Body of pancreas (tissue), 4 donors: ENCODE measurements at regions not wholly inside any gene's neighbourhood (a gene's known extent, or its start where the extent isn't known, plus 50 kb on each side); places are given as distances from the start of the nearest gene placed in this dataset.

ENCODE experiments used
- ATAC-seq: fragments of 150-250 bp; one replicate; pipeline ENCODE4 v1.9.1; 2016
- DNase-seq, 4 donors: peaks; one replicate each; pipeline ENCODE4 v3.0.0-alpha.2; 2019
- H3K27ac ChIP-seq, 4 donors: fragments of 200-600 bp; sonication (generic); 1 replicate in 3 of 4; 2 replicates in 1 of 4; pipeline versions ENCODE4 v1.5.1 to v1.6.1; 2016 to 2019; ENCODE audit warnings: mild to moderate bottlenecking in 1 of 4, mixed read lengths in 1 of 4, moderate library complexity in 1 of 4
- H3K27me3 ChIP-seq, 2 donors: fragments of 200-600 bp; sonication (generic); one replicate each; pipeline ENCODE4 v1.6.0; 2016; ENCODE audit warnings: mild to moderate bottlenecking in 1 of 2
- H3K36me3 ChIP-seq, 2 donors: fragments of 200-600 bp; sonication (generic); replicated peaks in 1 of 2; 2 replicates each; pipeline ENCODE4 v1.5.1; 2016; ENCODE audit warnings: low read depth in 2 of 2; ENCODE audit not compliant: insufficient read depth in 1 of 2
- H3K4me1 ChIP-seq: fragments of 200-600 bp; sonication (generic); one replicate; pipeline ENCODE4 v1.6.0; 2016
- H3K4me3 ChIP-seq, 2 donors: fragments of 200-600 bp; sonication (generic); 1 replicate in 1 of 2; 2 replicates in 1 of 2; pipeline ENCODE4 v1.5.1; 2016 to 2019
- H3K9me3 ChIP-seq, 3 donors: fragments of 200-600 bp; sonication (generic); 1 replicate in 2 of 3; 2 replicates in 1 of 3; pipeline ENCODE4 v1.5.1; 2016
- POLR2A ChIP-seq, 3 donors: fragments of 450-650 bp; IDR thresholded peaks; one replicate each; pipeline ENCODE4 v1.6.1; 2016; ENCODE audit warnings: antibody characterized with exemption in 3 of 3, mild to moderate bottlenecking in 2 of 3
- WGBS, 2 donors: methylation state at CpG; one replicate each; pipeline ENCODE4 v1.1.5; 2017; 5-methylcytosine and 5-hydroxymethylcytosine counted together
- intact Hi-C: fragments of 100-400 bp; cut with DNase I; formaldehyde crosslinking; loops from one replicate; pipeline ENCODE4 v1.15.1; 2023
- TF ChIP-seq, protein P1 (sequence below), 7 experiments: fragments of 450-650 bp in 4 of 7; fragments of 200-600 bp in 3 of 7; sonication (generic) in 3 of 7; IDR thresholded peaks; one replicate each; pipeline ENCODE4 v1.5.1; 2016 to 2019; ENCODE audit warnings: antibody characterized with exemption in 7 of 7

GRCh38 chr2:88351249-88351601 is 101.3 kb downstream of the FOXI3 start:
- 58 to 74% methylated on average over 5 of the region's 5 CpGs for WGBS, 2 donors
- Histone ChIP-seq H3K27me3 (no peaks in the 10 kb centered on the region), H3K36me3 (no peaks in the 10 kb centered on the region), H3K27ac (peak overlapping the region in 2 of 4 donors; percentile 14 to 16), H3K9me3 (no peaks in the 10 kb centered on the region), H3K4me3 (no peak overlapping the region), H3K4me1 (peaks cover 13% of the 10 kb centered on the region)
- TF ChIP-seq, protein P1, sequence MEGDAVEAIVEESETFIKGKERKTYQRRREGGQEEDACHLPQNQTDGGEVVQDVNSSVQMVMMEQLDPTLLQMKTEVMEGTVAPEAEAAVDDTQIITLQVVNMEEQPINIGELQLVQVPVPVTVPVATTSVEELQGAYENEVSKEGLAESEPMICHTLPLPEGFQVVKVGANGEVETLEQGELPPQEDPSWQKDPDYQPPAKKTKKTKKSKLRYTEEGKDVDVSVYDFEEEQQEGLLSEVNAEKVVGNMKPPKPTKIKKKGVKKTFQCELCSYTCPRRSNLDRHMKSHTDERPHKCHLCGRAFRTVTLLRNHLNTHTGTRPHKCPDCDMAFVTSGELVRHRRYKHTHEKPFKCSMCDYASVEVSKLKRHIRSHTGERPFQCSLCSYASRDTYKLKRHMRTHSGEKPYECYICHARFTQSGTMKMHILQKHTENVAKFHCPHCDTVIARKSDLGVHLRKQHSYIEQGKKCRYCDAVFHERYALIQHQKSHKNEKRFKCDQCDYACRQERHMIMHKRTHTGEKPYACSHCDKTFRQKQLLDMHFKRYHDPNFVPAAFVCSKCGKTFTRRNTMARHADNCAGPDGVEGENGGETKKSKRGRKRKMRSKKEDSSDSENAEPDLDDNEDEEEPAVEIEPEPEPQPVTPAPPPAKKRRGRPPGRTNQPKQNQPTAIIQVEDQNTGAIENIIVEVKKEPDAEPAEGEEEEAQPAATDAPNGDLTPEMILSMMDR (IDR thresholded peaks at IDR 0.05): no peak
- no peak for TF ChIP-seq POLR2A (IDR thresholded peaks at IDR 0.05)
- intact Hi-C loops: no loop called here
- DNase-seq (no peak), ATAC-seq (no peak)

- no peaks in the 10 kb centered on the region for H3K36me3 ChIP-seq
- H3K4me3 ChIP-seq: peak overlapping the region; percentile 4 to 31
These were observed 101.9 kb downstream of the FOXI3 start for GRCh38 chr2:88350331-88351248.

GRCh38 chr2:88345842-88346241 is 106.7 kb downstream of the FOXI3 start:
- intact Hi-C loops: no loop called here
- H3K36me3 ChIP-seq: no peaks in the 10 kb centered on the region
- no peaks in the 10 kb centered on the region for H3K27me3 ChIP-seq
- no peak overlapping the region for H3K4me3 ChIP-seq
- peaks cover 11% of the 10 kb centered on the region for H3K4me1 ChIP-seq
- DNase-seq (no peak), ATAC-seq (no peak)
- TF ChIP-seq POLR2A (IDR thresholded peaks at IDR 0.05): no peak
- TF ChIP-seq, protein P1 (IDR thresholded peaks at IDR 0.05): no peak
- no peaks in the 10 kb centered on the region for H3K9me3 ChIP-seq
- 81 to 86% methylated on average over 6 of the region's 6 CpGs for WGBS, 2 donors
- H3K27ac ChIP-seq: no peak overlapping the region

More at GRCh38 chr2:88350331-88351248, 101.9 kb downstream of the FOXI3 start:
- Histone ChIP-seq H3K27me3 (no peaks in the 10 kb centered on the region), H3K9me3 (no peaks in the 10 kb centered on the region), H3K4me1 (peaks cover 13% of the 10 kb centered on the region), H3K27ac (peak overlapping the region; percentile 14 to 55 (median 28))
- WGBS, 2 donors: 0 to 7% methylated on average over 6 to 54 of the region's 54 CpGs
- peak; percentile 68 to 81 (median 77) for DNase-seq
- intact Hi-C loops: no loop called here
- ATAC-seq: peak; percentile 84
- TF ChIP-seq POLR2A (IDR thresholded peaks at IDR 0.05): peak in 1 of 3 donors; percentile 42
- TF ChIP-seq, protein P1 (IDR thresholded peaks at IDR 0.05): peak; percentile 63 to 81 (median 73)

DNA sequence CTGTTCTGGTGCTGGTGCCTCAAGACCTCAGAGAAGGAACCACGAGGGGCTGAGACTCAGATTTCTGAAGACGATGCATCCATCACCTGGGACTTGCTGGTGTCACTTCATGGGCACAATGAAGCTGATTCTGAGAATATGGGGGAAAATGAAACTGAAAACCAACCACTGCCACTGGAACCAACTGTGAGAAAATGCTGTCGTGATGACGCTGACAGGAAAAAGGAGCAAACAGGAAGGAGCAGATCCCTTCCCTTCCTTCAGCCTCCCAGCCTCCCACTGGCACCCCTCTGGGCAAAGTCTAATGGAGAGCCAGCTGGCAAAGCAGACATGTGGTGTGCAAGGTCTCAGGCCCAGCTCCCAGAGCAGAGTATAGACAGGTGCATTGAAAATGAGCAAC is 109.7 kb downstream of the FOXI3 start:
- no peak overlapping the region for H3K4me3 ChIP-seq
- H3K9me3 ChIP-seq: no peaks in the 10 kb centered on the region
- no peak for ATAC-seq
- WGBS, 2 donors: 51 to 65% methylated on average over 4 of the region's 4 CpGs
- no peaks in the 10 kb centered on the region for H3K4me1 ChIP-seq
- no peak overlapping the region for H3K27ac ChIP-seq
- no peaks in the 10 kb centered on the region for H3K27me3 ChIP-seq
- intact Hi-C loops: no loop called here
- H3K36me3 ChIP-seq: no peaks in the 10 kb centered on the region
- no peak for DNase-seq
- no peak for TF ChIP-seq POLR2A (IDR thresholded peaks at IDR 0.05)
- TF ChIP-seq, protein P1 (IDR thresholded peaks at IDR 0.05): no peak
